ENCODE measurements at regions not wholly inside any gene's neighbourhood (a gene's known extent, or its start where the extent isn't known, plus 50 kb on each side); places are given as distances from the start of the nearest gene placed in this dataset.

- no peak overlapping the region for H3K27ac ChIP-seq
- 87 to 91% (median 89%) methylated on average over 5 of the region's 5 CpGs for WGBS, 4 donors
- H3K4me1 ChIP-seq (replicated peaks in 1 of 2) = no peaks in the 10 kb centered on the region
- intact Hi-C loops (cut with DNase I) = loop anchor here in 1 of 2 donors (5.0 kb wide), 1 partner anchor 788 kb away; the partner anchor contains the start of gene KLF4
- H3K36me3 ChIP-seq (replicated peaks in 1 of 2) = no peaks in the 10 kb centered on the region
- H3K4me3 ChIP-seq = no peak overlapping the region
- DNase-seq = no peak
- TF ChIP-seq, protein P1, sequence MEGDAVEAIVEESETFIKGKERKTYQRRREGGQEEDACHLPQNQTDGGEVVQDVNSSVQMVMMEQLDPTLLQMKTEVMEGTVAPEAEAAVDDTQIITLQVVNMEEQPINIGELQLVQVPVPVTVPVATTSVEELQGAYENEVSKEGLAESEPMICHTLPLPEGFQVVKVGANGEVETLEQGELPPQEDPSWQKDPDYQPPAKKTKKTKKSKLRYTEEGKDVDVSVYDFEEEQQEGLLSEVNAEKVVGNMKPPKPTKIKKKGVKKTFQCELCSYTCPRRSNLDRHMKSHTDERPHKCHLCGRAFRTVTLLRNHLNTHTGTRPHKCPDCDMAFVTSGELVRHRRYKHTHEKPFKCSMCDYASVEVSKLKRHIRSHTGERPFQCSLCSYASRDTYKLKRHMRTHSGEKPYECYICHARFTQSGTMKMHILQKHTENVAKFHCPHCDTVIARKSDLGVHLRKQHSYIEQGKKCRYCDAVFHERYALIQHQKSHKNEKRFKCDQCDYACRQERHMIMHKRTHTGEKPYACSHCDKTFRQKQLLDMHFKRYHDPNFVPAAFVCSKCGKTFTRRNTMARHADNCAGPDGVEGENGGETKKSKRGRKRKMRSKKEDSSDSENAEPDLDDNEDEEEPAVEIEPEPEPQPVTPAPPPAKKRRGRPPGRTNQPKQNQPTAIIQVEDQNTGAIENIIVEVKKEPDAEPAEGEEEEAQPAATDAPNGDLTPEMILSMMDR (IDR thresholded peaks at IDR 0.05) = no peak
- no peak for TF ChIP-seq POLR2A (IDR thresholded peaks at IDR 0.05)
- H3K27me3 ChIP-seq = no peaks in the 10 kb centered on the region
- H3K9me3 ChIP-seq (replicated peaks in 1 of 3) = no peaks in the 10 kb centered on the region
These were observed 580.8 kb downstream of the ACTL7B start for GRCh38 chr9:108274971-108275370.

DNA sequence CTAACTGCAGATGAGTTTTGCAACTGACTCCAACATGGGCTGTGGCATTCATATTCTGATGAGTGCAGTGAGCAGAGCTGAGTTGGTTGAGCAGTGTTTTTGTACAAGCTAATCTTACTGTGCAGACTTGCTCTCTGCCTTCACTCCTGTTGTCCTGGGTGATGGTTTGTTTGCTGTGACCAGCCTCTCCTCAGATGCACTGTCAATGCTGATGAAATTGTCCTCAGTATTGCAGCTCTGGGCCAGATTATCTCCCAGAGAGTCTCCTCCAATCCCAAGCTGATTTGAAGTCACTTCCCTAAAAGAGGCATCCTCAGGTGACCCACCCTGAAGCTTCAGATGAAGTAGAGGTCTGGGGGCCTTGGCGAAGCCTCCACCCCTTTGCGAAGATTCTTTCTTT lies 581.8 kb downstream of the ACTL7B start:
- H3K4me3 ChIP-seq = no peak overlapping the region

DNA sequence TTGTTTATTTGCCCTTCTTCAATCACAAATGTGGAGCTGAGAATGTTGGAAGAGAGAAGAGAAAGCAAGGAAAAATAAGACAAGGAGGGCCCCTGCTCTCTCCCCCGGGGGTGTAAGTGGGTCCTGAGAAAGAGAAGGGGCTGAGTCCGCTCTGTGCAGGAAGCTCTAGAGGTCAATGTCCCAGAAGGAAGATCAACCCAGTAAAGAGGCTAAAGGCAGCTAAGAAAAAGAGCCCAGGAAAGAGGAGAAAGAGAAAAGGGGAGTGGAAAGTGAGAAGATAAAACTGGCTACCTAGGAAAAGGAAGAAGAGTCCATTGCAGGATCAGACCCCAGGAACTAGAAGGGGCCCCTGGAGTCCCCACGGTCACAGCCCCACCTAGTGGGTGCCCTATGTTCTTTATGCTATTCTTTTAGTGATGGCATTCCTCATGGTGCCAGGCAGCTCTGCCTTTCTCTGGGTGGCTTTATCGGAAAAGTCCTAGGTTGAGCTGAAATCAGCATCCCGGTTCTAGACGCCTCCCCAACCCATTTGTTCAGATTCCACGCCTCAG lies 583.4 kb downstream of the ACTL7B start:
- DNase-seq = peak; percentile 37 to 67 (median 52)
- H3K9me3 ChIP-seq (replicated peaks in 1 of 3) = no peaks in the 10 kb centered on the region
- no peaks in the 10 kb centered on the region for H3K27me3 ChIP-seq
- H3K4me1 ChIP-seq (replicated peaks in 1 of 2) = no peaks in the 10 kb centered on the region
- TF ChIP-seq, protein P1 (IDR thresholded peaks at IDR 0.05) = peak; percentile 51 to 67 (median 60)
- no peak for TF ChIP-seq POLR2A (IDR thresholded peaks at IDR 0.05)
- WGBS, 4 donors = 60 to 67% (median 63%) methylated on average over 7 of the region's 7 CpGs
- no peaks in the 10 kb centered on the region for H3K36me3 ChIP-seq (replicated peaks in 1 of 2)
- peak overlapping the region in 1 of 5 donors; percentile 9 for H3K27ac ChIP-seq
- intact Hi-C loops (cut with DNase I) = loop anchor here in 1 of 2 donors (5.0 kb wide), 1 partner anchor 785 kb away; the partner anchor contains the start of gene KLF4
- peak overlapping the region in 1 of 4 donors; percentile 16 for H3K4me3 ChIP-seq

More for the DNA sequence above, 581.8 kb downstream of the ACTL7B start:
- H3K27me3 ChIP-seq = no peaks in the 10 kb centered on the region
- no peaks in the 10 kb centered on the region for H3K9me3 ChIP-seq (replicated peaks in 1 of 3)
- 91 to 94% (median 92%) methylated on average over 2 of the region's 2 CpGs for WGBS, 4 donors
- H3K27ac ChIP-seq = no peak overlapping the region
- no peak for DNase-seq
- intact Hi-C loops (cut with DNase I) = loop anchor here in 1 of 2 donors (5.0 kb wide), 1 partner anchor 787 kb away; the partner anchor contains the start of gene KLF4
- H3K4me1 ChIP-seq (replicated peaks in 1 of 2) = no peaks in the 10 kb centered on the region
- no peaks in the 10 kb centered on the region for H3K36me3 ChIP-seq (replicated peaks in 1 of 2)
- TF ChIP-seq, protein P1 (IDR thresholded peaks at IDR 0.05) = no peak
- TF ChIP-seq POLR2A (IDR thresholded peaks at IDR 0.05) = no peak

DNA sequence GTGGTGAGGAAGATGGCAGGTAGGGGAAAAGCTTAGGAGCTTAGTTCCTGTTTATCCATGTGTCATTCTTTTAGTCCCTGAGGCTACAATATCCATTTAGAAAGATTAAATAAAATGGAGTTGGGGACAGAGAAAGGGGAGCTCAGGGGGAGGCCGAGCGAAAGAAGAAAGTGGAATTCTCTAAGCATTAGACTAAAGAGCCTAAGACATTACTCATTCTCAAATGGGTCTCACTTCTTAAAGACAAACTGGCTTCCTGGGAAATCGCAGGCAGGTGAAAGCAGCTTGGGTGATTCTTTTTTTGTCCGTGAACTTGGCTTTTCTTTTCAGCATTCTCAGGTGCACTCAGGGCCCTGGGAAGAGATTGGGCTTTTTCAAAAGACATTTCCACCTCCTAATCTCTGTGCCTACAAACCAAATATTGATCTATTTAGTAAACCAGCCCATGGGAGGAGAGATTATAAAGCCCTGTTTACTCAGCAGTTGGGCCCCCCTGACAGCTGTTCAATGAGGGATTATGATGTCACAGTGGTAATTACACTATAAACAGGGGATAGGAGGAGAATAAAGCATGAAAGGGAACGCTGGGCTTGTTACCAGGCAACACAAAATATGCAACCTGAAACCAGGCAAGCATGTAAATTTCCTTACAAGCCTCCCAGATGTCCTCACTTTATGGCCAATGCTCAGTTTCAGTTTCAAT lies 584.0 kb downstream of the ACTL7B start:
- 72 to 80% (median 78%) methylated on average over 5 of the region's 5 CpGs for WGBS, 4 donors
- no peak for TF ChIP-seq POLR2A (IDR thresholded peaks at IDR 0.05)
- TF ChIP-seq, protein P1 (IDR thresholded peaks at IDR 0.05) = no peak
- DNase-seq = peak in 1 of 7 donors; percentile 56
- Histone ChIP-seq H3K4me1 (replicated peaks in 1 of 2) (no peaks in the 10 kb centered on the region), H3K4me3 (peak overlapping the region in 1 of 4 donors; percentile 16), H3K27me3 (no peaks in the 10 kb centered on the region), H3K9me3 (replicated peaks in 1 of 3) (no peaks in the 10 kb centered on the region), H3K36me3 (replicated peaks in 1 of 2) (no peaks in the 10 kb centered on the region), H3K27ac (peak overlapping the region in 1 of 5 donors; percentile 9)
- intact Hi-C loops (cut with DNase I) = loop anchor here in 1 of 2 donors (5.0 kb wide), 1 partner anchor 784 kb away; the partner anchor contains the start of gene KLF4

Data from adrenal gland (tissue), 9 donors.